ENCODE measurements at regions not wholly inside any gene's neighbourhood (a gene's known extent, or its start where the extent isn't known, plus 50 kb on each side); places are given as distances from the start of the nearest gene placed in this dataset.

DNA sequence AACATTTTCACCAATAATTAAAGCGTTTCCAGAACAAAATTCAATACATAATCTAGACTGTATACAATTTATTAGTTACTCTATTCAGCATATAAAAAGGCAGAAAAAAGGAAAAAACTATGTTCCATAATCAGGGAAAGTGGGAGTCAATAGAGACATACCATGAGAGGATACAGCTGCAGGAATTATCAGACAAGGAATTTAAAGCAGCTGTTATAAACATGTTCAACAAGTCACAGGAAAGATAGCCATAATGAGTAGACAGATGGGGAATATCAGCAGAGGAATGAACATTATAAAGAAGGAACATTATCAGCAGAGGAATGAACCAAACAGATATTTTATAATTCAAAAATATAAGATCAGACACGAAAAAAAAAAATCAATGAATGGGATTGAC lies 500.6 kb upstream of the RPS6KA3 start:
- no peak for TF ChIP-seq POLR2A (IDR thresholded peaks at IDR 0.05; ENCODE audit: low read length)
- no peak for TF ChIP-seq GATA1 (IDR thresholded peaks at IDR 0.05; ENCODE audit: low read depth, low read length)
